Esophagus squamous epithelium (tissue), 5 donors: ENCODE measurements at regions not wholly inside any gene's neighbourhood (a gene's known extent, or its start where the extent isn't known, plus 50 kb on each side); places are given as distances from the start of the nearest gene placed in this dataset.
"Not testable (repeated sequence)": the region's sequence is repeated elsewhere in the genome, so short reads cannot be mapped to it uniquely, and the experiment has no call there.

Experiments
- DNase-seq: peaks from one replicate; lab custom pipeline; 2025; lab: John Stamatoyannopoulos, UW
- H3K27ac ChIP-seq, 4 donors: fragments of 200-600 bp; sonication (generic); one replicate each; pipeline ENCODE4 v1.5.1; 2016 to 2019; ENCODE audit warnings: mild to moderate bottlenecking in 1 of 4
- H3K27me3 ChIP-seq, 4 donors: fragments of 200-600 bp; sonication (generic); 1 replicate in 3 of 4; 2 replicates in 1 of 4; pipeline versions ENCODE4 v1.5.1 to v1.6.0; 2017 to 2021; ENCODE audit warnings: antibody characterized with exemption in 1 of 4
- H3K36me3 ChIP-seq, 3 donors: fragments of 200-600 bp; sonication (generic); one replicate each; pipeline ENCODE4 v1.5.1; 2016 to 2019
- H3K4me1 ChIP-seq, 3 donors: fragments of 200-600 bp; sonication (generic); one replicate each; pipeline ENCODE4 v1.5.1; 2017 to 2019
- H3K4me3 ChIP-seq, 4 donors: fragments of 200-600 bp; sonication (generic); 1 replicate in 3 of 4; 2 replicates in 1 of 4; pipeline ENCODE4 v1.5.1; 2016 to 2019; ENCODE audit warnings: mild to moderate bottlenecking in 2 of 4, moderate library complexity in 1 of 4
- H3K9me3 ChIP-seq, 3 donors: fragments of 200-600 bp; sonication (generic); one replicate each; pipeline ENCODE4 v1.5.1; 2016 to 2019
- CTCF ChIP-seq, 6 experiments: fragments of 450-650 bp in 4 of 6; fragments of 200-600 bp in 2 of 6; sonication (generic) in 2 of 6; IDR thresholded peaks; one replicate each; pipeline ENCODE4 v1.5.1; 2016 to 2019; ENCODE audit warnings: antibody characterized with exemption in 6 of 6, mild to moderate bottlenecking in 4 of 6, moderate library complexity in 4 of 6
- POLR2A ChIP-seq, 4 donors: fragments of 450-650 bp; IDR thresholded peaks; one replicate each; pipeline ENCODE4 v1.6.1; 2017; ENCODE audit warnings: antibody characterized with exemption in 4 of 4, mild to moderate bottlenecking in 4 of 4, moderate library complexity in 3 of 4
- WGBS, 2 donors: methylation state at CpG; one replicate each; pipeline ENCODE4 v1.1.5; 2018; 5-methylcytosine and 5-hydroxymethylcytosine counted together
- intact Hi-C: fragments of 100-400 bp; cut with DNase I; formaldehyde crosslinking; loops from one replicate; pipeline ENCODE4 v1.15.0; 2022
- donor health status: DM: yes; HTN: yes; CAD: no.

- H3K36me3 ChIP-seq = no peaks in the 10 kb centered on the region
- H3K4me3 ChIP-seq = no peak overlapping the region
- intact Hi-C loops = no loop called here
- 73 to 79% methylated on average over 4 of the region's 4 CpGs for WGBS, 2 donors
- TF ChIP-seq POLR2A (IDR thresholded peaks at IDR 0.05) = no peak
- no peak for TF ChIP-seq CTCF (IDR thresholded peaks at IDR 0.05)
- no peaks in the 10 kb centered on the region for H3K4me1 ChIP-seq
- no peak for DNase-seq
- no peaks in the 10 kb centered on the region for H3K27me3 ChIP-seq
- H3K27ac ChIP-seq = no peak overlapping the region
- H3K9me3 ChIP-seq = no peaks in the 10 kb centered on the region
These were observed 426.7 kb upstream of the SMIM21 start for GRCh38 chr18:75854174-75854573.

- no peak for DNase-seq
- TF ChIP-seq CTCF (IDR thresholded peaks at IDR 0.05) (no peak), POLR2A (IDR thresholded peaks at IDR 0.05) (no peak)
- no peak overlapping the region for H3K4me3 ChIP-seq
- no peaks in the 10 kb centered on the region for H3K4me1 ChIP-seq
- no peaks in the 10 kb centered on the region for H3K9me3 ChIP-seq
- H3K27ac ChIP-seq = no peak overlapping the region
- H3K27me3 ChIP-seq = no peaks in the 10 kb centered on the region
- 55% methylated on average over 3 of the region's 3 CpGs; no CpG with 5 or more reads in 1 of the 2 donors for WGBS, 2 donors
- intact Hi-C loops = no loop called here
- no peaks in the 10 kb centered on the region for H3K36me3 ChIP-seq
These were observed 418.8 kb upstream of the SMIM21 start for GRCh38 chr18:75846321-75846720.

DNA sequence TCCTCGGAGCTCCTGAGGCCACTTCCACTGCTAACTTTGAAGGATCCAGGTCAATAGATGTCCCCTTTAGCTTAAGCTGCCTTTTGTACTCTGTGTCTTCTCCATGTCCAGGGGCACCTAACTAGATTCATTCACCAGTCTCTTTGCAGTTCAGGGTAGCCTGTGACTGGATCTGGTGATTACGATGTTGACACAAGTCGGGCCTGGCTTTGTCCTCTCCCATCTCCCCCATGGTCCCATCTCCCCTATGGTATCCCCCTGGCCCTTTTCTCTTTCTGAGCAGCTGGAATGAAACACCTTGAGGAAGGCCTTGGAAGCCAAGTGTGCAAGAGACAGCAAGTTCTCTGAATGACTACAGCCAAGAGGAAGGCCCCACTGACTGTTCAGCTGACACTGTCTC is 417.9 kb upstream of the SMIM21 start:
- DNase-seq = no peak
- Histone ChIP-seq H3K27ac (no peak overlapping the region), H3K36me3 (no peaks in the 10 kb centered on the region), H3K9me3 (no peaks in the 10 kb centered on the region), H3K27me3 (no peaks in the 10 kb centered on the region), H3K4me3 (no peak overlapping the region), H3K4me1 (no peaks in the 10 kb centered on the region)
- TF ChIP-seq CTCF (IDR thresholded peaks at IDR 0.05) = no peak
- TF ChIP-seq POLR2A (IDR thresholded peaks at IDR 0.05) = no peak
- WGBS, 2 donors = 86 to 95% methylated on average over 3 of the region's 3 CpGs
- intact Hi-C loops = no loop called here

- H3K4me1 ChIP-seq = no peaks in the 10 kb centered on the region
- no peaks in the 10 kb centered on the region for H3K27me3 ChIP-seq
- no peak overlapping the region for H3K4me3 ChIP-seq
- no peak overlapping the region for H3K27ac ChIP-seq
- no peaks in the 10 kb centered on the region for H3K9me3 ChIP-seq
- H3K36me3 ChIP-seq = no peaks in the 10 kb centered on the region
- intact Hi-C loops = no loop called here
- no peak for DNase-seq
- TF ChIP-seq CTCF (IDR thresholded peaks at IDR 0.05) = no peak
- no peak for TF ChIP-seq POLR2A (IDR thresholded peaks at IDR 0.05)
- 72 to 95% methylated on average over 3 of the region's 3 CpGs for WGBS, 2 donors
These were observed 416.6 kb upstream of the SMIM21 start for GRCh38 chr18:75844146-75844545.

DNA sequence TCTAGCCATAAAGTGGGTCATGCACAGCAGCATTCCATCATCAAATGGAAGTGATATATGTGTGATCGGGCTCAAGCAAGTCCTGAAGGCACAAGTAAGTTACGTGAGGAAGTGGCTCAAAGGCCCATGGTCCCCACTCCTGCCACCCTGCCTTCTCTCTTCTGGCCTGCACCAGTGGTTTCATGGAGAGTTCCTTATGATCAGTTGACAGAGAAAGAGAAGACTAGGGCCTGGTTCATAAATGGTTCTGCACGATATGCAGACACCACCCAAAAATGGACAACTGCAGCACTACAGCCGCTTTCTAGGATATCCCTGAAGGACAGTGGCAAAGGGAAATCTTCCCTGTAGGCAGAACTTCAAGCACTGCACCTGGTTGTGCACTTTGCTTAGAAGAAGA is 412.6 kb upstream of the SMIM21 start:
- no peaks in the 10 kb centered on the region for H3K36me3 ChIP-seq
- H3K27ac ChIP-seq = no peak overlapping the region
- H3K27me3 ChIP-seq = no peaks in the 10 kb centered on the region
- H3K4me1 ChIP-seq = no peaks in the 10 kb centered on the region
- TF ChIP-seq CTCF (IDR thresholded peaks at IDR 0.05) (no peak), POLR2A (IDR thresholded peaks at IDR 0.05) (no peak)
- H3K4me3 ChIP-seq = no peak overlapping the region
- no peaks in the 10 kb centered on the region for H3K9me3 ChIP-seq
- DNase-seq = no peak
- intact Hi-C loops = no loop called here
- 84 to 85% methylated on average over 3 to 4 of the region's 4 CpGs for WGBS, 2 donors

DNA sequence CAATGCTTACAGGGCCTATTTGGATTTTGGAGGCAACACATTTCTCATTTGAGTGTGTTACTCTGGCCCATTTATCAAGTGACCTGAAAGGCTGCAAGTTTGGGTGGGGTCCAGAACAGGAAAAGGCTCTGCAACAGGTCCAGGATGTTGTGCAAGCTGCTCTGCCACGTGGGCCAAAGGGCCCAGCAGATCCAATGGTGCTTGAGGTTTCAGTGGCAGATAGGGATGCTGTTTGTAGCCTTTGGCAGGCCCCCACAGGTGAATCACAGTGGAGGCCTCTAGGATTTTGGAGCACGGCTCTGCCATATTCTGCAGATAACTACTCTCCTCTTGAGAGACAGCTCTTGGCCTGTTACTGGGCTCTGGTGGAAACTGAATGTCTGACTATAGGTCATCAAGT is 412.2 kb upstream of the SMIM21 start:
- H3K36me3 ChIP-seq, H3K9me3 ChIP-seq, H3K4me3 ChIP-seq, DNase-seq, H3K4me1 ChIP-seq, H3K27me3 ChIP-seq, H3K27ac ChIP-seq, intact Hi-C loops: not testable (repeated sequence)
- 0 to 50% methylated on average over 1 of the region's 2 CpGs for WGBS, 2 donors
